ENCODE measurements at regions not wholly inside any gene's neighbourhood (a gene's known extent, or its start where the extent isn't known, plus 50 kb on each side); places are given as distances from the start of the nearest gene placed in this dataset.

DNA sequence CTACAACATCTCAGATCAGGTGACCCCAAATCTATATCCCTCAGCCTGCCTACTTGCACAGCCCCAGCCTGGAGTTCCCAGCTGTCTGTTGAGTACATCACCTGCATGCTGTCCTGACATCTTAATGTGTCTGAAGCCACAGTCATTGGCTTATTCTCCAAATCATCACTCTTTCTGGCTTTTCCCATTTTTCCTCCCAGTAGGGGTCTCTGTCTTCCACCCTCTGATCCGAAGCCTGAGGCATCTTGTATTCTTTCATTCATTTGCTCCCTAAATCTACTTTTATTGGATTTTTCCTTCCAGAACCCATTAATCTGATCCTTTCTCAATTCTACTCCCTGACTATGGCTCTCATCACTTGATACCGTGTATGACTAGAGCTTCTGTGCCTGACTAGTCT, 332.9 kb upstream of the DCC start:
- TF ChIP-seq, protein P1, sequence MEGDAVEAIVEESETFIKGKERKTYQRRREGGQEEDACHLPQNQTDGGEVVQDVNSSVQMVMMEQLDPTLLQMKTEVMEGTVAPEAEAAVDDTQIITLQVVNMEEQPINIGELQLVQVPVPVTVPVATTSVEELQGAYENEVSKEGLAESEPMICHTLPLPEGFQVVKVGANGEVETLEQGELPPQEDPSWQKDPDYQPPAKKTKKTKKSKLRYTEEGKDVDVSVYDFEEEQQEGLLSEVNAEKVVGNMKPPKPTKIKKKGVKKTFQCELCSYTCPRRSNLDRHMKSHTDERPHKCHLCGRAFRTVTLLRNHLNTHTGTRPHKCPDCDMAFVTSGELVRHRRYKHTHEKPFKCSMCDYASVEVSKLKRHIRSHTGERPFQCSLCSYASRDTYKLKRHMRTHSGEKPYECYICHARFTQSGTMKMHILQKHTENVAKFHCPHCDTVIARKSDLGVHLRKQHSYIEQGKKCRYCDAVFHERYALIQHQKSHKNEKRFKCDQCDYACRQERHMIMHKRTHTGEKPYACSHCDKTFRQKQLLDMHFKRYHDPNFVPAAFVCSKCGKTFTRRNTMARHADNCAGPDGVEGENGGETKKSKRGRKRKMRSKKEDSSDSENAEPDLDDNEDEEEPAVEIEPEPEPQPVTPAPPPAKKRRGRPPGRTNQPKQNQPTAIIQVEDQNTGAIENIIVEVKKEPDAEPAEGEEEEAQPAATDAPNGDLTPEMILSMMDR (IDR thresholded peaks at IDR 0.05) = no peak
- no peak for TF ChIP-seq POLR2A (IDR thresholded peaks at IDR 0.05)
- no peak for TF ChIP-seq EP300 (IDR thresholded peaks at IDR 0.05)
